HEK293T (cell line): ENCODE measurements at regions not wholly inside any gene's neighbourhood (a gene's known extent, or its start where the extent isn't known, plus 50 kb on each side); places are given as distances from the start of the nearest gene placed in this dataset.

Experiments used
- BHLHE40 ChIP-seq: fragments of 450-650 bp; IDR thresholded peaks from 2 replicates; pipeline ENCODE4 v1.6.1; 2016; ENCODE audit warnings: mild to moderate bottlenecking, moderate library complexity, borderline replicate concordance
- CTBP1 ChIP-seq: fragments of 450-650 bp; IDR thresholded peaks from 2 replicates; pipeline ENCODE4 v1.6.1; 2016; ENCODE audit warnings: borderline replicate concordance
- ELF4 ChIP-seq: fragments of 450-650 bp; IDR thresholded peaks from 2 replicates; pipeline ENCODE4 v1.6.1; 2017; ENCODE audit warnings: antibody characterized with exemption
- FOXK2 ChIP-seq: fragments of 450-650 bp; IDR thresholded peaks from 2 replicates; pipeline ENCODE4 v1.6.1; 2016; ENCODE audit warnings: mild to moderate bottlenecking
- FOXM1 ChIP-seq: fragments of 450-650 bp; IDR thresholded peaks from 2 replicates; pipeline ENCODE4 v1.6.1; 2017; ENCODE audit warnings: mild to moderate bottlenecking, borderline replicate concordance
- HDGF ChIP-seq: fragments of 450-650 bp; IDR thresholded peaks from 2 replicates; pipeline ENCODE4 v1.6.1; 2017; ENCODE audit warnings: antibody characterized with exemption, borderline replicate concordance
- NFRKB ChIP-seq: fragments of 450-650 bp; IDR thresholded peaks from 2 replicates; pipeline ENCODE4 v1.6.1; 2016; ENCODE audit warnings: mild to moderate bottlenecking, moderate library complexity
- SP1 ChIP-seq: fragments of 450-650 bp; IDR thresholded peaks from 2 replicates; pipeline ENCODE4 v1.6.1; 2017
- TARDBP ChIP-seq: fragments of 450-650 bp; IDR thresholded peaks from 2 replicates; pipeline ENCODE4 v1.6.1; 2016
- ZNF384 ChIP-seq: fragments of 450-650 bp; IDR thresholded peaks from 2 replicates; pipeline ENCODE4 v1.6.1; 2016

- TF ChIP-seq BHLHE40 (no peak), FOXM1 (no peak), NFRKB (no peak), ELF4 (no peak), CTBP1 (no peak), TARDBP (no peak), ZNF384 (no peak), SP1 (no peak), HDGF (no peak), FOXK2 (no peak)
Measured at GRCh38 chr4:180225977-180226376, 2017.2 kb upstream of the TENM3 start.
